ENCODE measurements at regions not wholly inside any gene's neighbourhood (a gene's known extent, or its start where the extent isn't known, plus 50 kb on each side); places are given as distances from the start of the nearest gene placed in this dataset.

GRCh38 chr3:39000008-39000450 lies 51.7 kb downstream of the SCN11A start:
- DNase-seq (ENCODE audit: low read depth): peak; percentile 13

- DNase-seq (ENCODE audit: low read depth): no peak
Observed at GRCh38 chr3:38998086-38998485, 53.7 kb downstream of the SCN11A start.

DNA sequence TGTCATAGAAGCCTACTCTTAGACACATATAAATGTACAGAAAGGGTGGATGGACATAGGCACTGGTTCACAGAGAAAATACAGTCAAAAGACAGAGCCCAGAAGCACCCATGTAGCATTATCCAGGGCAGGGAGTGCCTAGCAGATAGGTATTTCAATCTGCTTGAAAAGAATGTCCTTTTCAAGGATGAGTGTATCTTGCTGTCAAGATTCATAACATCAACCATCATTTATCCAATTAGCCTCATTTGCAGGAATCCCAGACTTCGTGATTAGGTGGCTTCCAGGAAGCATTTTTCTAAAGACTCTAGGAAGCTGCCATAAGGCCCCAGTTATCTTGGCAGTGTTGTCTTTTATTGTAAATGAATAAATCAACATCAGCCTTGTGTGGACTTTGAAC lies 55.6 kb downstream of the SCN11A start:
- no peak for DNase-seq (ENCODE audit: low read depth)

DNA sequence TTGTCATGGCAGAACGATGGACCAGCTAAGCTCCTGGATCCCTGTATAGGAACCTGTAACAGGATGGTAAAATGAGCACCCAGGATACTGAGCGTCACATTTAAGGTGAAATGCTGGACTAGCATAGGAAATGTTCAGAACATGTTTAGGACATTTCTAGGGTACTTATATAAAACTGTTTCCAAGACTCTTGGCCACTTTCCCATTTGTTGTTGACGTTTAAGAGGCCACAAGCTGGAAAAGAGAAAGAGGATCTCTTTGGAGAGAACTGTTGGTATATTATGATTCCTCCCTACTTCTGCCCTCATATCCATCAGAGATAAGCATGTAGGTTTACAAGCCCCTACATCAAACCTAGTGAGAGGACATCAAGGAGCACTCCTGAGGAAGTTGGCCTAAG lies 57.5 kb downstream of the SCN11A start:
- no peak for DNase-seq (ENCODE audit: low read depth)

DNA sequence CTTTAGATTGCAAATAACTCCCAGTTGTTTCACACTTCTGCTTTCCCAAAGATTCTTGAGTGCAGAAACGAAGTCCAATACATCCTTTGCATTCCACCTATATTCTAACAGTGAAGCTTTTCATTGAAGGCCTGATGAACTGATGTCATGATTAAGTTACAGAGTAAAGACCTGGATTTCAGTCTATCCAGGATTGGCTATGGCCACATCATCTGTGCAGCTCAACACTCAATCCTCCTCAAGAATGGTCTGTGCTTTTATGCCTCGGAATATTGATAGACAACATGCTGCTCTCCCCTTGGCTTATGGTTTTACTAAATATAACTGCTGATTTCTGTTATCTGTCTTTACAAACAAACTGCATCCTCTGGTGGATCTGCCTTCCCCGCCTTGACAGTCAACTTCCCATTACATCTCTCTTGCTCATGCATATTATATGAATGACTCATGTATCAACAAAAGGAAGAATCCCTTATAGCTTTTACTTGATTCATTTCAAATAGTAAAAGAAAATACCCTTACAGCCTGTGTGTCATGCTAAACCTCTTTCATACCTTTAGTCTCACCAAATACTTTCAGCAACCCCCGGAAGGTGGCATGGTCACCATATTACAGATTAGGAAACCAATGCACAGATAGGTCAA lies 59.5 kb downstream of the SCN11A start:
- DNase-seq (ENCODE audit: low read depth): no peak

DNA sequence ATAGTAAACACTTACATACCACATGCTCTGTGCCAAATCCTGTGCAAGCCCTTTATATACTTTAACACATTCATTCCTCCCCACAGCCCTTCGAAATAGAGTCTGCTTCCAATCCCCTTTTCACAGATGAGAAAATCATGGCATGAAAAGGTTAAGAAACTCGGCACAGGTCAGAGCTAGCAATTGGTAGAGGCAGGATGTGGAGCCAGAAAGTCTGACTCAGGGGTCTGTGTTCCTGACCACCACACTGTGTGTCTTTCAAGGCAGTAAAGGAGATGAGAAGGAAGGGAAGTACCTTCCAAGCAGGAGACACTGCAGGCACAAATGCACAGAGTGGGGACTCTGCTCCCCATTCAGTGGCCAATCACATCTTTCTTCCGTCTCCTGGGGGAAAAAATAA lies 61.1 kb downstream of the SCN11A start:
- no peak for DNase-seq (ENCODE audit: low read depth)

GRCh38 chr3:38989917-38990510 lies 61.7 kb downstream of the SCN11A start:
- DNase-seq (ENCODE audit: low read depth): no peak

- DNase-seq (ENCODE audit: low read depth): no peak
Observed at GRCh38 chr3:38988955-38989354, 62.8 kb downstream of the SCN11A start.

DNA sequence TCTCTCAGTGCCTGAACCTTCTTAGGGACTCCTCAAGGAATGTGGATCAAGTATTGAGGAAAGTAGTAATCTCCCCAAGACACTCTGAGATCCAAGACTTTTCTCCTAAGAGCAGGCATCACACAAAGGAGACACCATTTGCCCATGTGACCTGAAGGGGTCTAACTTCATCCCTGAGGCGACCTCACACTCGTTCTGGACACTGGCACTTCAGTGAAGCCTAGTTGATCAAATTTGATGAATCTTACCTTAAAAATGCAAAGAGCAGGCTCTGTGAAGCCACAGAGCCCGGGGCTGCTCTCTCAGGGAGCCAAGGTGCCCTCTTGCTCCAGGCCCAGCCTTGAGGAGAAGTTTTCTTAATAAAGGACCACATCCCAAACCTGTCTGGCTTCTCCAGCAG lies 64.3 kb downstream of the SCN11A start:
- DNase-seq (ENCODE audit: low read depth): no peak

- DNase-seq (ENCODE audit: low read depth): no peak
Observed at GRCh38 chr3:38986901-38987300, 64.8 kb downstream of the SCN11A start.

GRCh38 chr3:38985981-38986380 lies 65.8 kb downstream of the SCN11A start:
- DNase-seq (ENCODE audit: low read depth): no peak

- DNase-seq (ENCODE audit: low read depth): no peak
Observed at GRCh38 chr3:38985581-38985980, 66.2 kb downstream of the SCN11A start.

- DNase-seq (ENCODE audit: low read depth): no peak
Observed at GRCh38 chr3:38984731-38985130, 67.0 kb downstream of the SCN11A start.

DNA sequence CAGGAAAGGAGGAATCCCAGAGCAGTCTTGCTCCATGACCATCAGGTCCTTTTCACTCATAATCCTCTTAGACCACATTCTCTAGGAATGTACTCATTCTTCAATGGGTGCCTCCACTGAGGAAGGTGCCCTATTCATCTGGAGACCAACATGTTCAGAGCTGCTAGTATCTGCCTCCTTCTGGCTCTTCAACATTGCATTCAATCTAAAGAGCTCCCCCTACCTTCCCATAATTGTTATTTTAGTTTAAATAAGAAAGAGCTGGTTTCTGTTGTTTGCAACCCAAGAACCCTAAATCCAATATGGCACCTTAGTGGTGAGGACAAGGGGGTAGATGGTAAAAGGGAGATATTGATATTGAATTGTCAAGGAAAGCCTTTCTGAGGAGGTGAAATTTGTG lies 67.6 kb downstream of the SCN11A start:
- DNase-seq (ENCODE audit: low read depth): no peak

DNA sequence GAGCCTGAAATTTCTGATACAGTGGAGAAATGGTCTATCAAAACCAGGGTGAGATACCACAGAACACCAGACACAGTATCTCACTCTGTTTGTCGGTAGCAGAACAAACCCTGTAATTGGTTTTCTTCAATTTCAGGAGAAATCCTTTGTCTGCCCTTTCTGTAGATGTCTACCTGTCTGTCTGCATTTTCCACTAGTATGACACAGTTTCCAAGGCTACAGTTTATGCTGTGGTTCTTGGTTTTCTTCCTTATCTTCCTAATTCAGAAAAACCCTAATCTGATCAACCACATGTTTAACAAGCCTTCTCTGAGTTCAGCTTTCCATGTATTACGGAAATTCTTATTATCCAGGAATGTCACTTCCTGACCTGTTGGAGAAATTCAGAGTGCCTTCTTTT lies 70.8 kb downstream of the SCN11A start:
- no peak for DNase-seq (ENCODE audit: low read depth)

DNA sequence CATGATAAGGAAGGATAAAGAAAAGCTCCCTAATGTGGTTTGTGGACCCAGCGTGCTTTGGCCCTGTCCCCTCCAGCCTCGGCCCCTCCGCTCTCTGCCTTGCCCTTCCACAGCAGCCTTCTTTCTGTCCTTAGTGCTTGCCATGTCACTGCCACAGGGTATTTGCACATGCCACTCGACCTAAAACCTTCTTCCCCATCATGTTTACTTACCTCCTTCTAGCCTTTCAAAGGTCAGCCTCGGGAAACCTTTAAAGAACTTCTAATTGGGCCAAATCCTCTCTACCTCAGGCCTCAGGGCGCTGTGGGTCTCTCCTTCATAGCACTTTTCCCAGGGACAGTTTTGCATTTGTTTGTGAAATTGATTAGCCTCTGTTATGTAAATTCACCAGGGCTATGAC lies 73.0 kb downstream of the SCN11A start:
- DNase-seq (ENCODE audit: low read depth): no peak

GRCh38 chr3:38970851-38971638 lies 80.7 kb downstream of the SCN11A start:
- DNase-seq (ENCODE audit: low read depth): no peak

DNA sequence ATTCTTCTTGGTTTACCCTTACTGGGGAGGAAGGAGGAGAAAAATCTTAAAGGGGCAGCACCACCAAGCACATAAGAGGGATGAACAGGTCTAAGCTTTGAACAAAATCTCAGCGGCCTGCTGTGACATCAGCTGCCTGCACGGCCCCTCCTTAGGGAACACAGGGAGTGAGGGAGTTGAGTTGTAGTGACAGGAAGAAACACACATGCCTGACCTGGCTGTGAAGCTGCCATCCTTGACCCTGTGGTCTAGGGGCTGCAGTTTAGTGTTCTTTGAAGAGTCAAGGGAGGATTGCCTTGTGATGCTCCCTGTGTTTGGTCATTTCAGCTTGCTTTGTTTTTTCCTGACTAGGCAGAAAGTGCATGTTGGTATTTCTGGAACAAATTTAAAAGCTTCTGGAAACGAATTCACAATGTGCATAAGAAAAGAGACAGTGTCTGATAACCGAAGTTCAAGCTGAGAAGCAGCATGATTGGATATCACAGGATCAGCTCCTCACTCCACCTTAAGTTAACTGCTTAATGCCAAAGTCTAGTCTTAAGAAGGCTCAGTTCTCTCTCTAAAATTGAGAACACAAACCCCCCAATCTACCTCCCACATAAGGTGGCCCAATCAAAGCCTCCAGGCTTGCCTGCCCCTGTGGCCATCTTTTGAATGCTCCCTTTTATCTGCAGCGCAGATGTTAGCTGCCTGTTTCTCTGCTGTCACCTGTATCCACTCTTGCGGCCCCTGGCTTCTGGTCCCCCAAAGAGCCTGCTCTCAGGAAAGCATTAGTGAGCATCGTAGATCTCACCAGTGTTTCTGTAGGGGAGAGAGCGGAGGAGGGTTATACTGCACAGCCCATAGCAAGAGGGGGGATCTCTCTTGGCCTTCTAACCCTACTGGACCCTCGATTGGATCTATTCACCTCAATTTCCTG lies 82.2 kb downstream of the SCN11A start:
- no peak for DNase-seq (ENCODE audit: low read depth)

GRCh38 chr3:38968891-38969290 lies 82.9 kb downstream of the SCN11A start:
- DNase-seq (ENCODE audit: low read depth): no peak

DNA sequence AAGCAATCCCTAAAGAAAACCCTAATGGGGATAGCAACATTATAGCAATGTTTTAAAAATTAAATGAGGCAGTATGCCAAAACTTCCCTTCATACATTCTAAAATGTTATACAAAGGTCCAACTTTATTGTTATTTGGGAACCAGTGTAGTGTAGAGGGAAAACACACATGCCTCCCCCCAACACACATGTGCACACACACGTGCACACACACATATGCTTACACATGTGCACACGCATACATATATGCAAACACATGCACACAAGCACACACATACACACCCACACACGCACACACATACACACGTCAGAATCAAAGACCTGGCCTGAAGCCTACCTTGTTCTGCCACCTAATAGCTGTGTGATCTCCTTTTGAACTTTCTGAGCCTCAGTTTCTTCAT lies 83.3 kb downstream of the SCN11A start:
- DNase-seq (ENCODE audit: low read depth): no peak

DNA sequence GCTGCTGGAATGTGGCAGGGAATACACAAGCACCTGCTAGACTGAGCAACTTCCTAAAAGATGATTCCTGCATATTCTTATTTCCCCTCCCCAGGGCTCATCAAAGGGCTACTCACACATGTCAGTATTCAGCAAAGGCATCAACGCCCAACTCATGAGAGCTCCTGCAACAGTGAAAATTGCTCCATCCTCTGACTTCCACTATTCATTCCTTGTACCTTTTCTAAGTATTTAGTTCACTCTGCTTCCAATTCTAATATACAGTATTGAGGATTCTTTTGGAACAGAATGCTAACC lies 84.1 kb downstream of the SCN11A start:
- DNase-seq (ENCODE audit: low read depth): no peak
